GM18907 (cell line): ENCODE measurements at regions not wholly inside any gene's neighbourhood (a gene's known extent, or its start where the extent isn't known, plus 50 kb on each side); places are given as distances from the start of the nearest gene placed in this dataset.

ENCODE experiments used
- ATAC-seq: cut with Tn5 transposase; IDR thresholded peaks from one replicate; pipeline ENCODE4 v1.9.1; 2021; ENCODE audit warnings: mild to moderate bottlenecking, moderate library complexity; ENCODE audit not compliant: unreplicated experiment

- no peak for ATAC-seq
Measured at GRCh38 chr6:10060004-10060403, 354.9 kb downstream of the TFAP2A start.

GRCh38 chr6:10054672-10055071 is 360.2 kb downstream of the TFAP2A start:
- no peak for ATAC-seq

GRCh38 chr6:10051283-10051682 is 363.6 kb downstream of the TFAP2A start:
- no peak for ATAC-seq

- ATAC-seq: no peak
Measured at GRCh38 chr6:10048370-10049297, 366.2 kb downstream of the TFAP2A start.

DNA sequence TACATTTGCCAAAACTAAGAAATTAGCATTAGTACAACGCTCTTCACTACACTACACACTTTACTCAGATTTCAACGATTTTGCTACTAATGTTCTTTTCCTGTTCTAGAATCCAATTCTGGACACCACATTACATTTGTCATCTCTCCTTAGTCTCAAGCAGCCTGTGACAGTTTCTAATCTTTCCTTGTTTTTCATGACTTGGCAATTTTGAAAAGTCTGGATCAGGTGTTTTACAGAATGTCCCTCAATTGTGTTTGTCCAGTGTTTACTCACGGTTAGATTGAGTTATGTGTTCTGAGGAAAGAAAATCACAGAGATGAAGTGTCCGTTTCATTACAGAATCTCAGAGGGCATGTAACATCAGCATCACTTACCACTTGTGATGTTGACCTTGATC is 372.6 kb downstream of the TFAP2A start:
- ATAC-seq: no peak

GRCh38 chr6:10033223-10033829 is 381.5 kb downstream of the TFAP2A start:
- ATAC-seq: no peak

- no peak for ATAC-seq
Measured at GRCh38 chr6:10031617-10032016, 383.3 kb downstream of the TFAP2A start.

GRCh38 chr6:10030942-10031537 is 383.8 kb downstream of the TFAP2A start:
- ATAC-seq: peak; percentile 59

GRCh38 chr6:10028222-10028621 is 386.7 kb downstream of the TFAP2A start:
- no peak for ATAC-seq

DNA sequence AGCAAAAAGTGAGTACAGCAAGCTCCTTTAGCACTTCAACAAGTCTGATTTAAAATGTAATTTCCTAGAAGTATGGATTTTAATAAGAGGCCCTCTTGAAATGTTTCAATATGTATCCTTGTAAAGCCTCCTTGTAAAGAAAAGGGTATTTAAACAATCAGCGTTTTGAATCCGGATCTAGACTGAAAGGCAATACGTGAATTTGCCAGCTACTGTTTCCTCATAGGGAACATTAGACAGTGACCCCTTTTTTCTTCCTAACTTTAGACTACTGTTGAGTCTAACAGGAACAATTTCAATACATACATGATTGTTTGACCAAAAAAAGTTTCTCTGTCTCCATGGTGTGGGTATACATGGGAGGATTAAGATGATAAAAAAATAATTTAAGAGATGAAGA is 395.0 kb downstream of the TFAP2A start:
- ATAC-seq: no peak

- no peak for ATAC-seq
Measured at GRCh38 chr6:10014557-10014956, 400.3 kb downstream of the TFAP2A start.

GRCh38 chr6:10000551-10000950 is 414.3 kb downstream of the TFAP2A start:
- no peak for ATAC-seq

GRCh38 chr6:9999796-10000195 is 415.1 kb downstream of the TFAP2A start:
- ATAC-seq: no peak

GRCh38 chr6:9986273-9986672 is 428.6 kb downstream of the TFAP2A start:
- ATAC-seq: no peak

DNA sequence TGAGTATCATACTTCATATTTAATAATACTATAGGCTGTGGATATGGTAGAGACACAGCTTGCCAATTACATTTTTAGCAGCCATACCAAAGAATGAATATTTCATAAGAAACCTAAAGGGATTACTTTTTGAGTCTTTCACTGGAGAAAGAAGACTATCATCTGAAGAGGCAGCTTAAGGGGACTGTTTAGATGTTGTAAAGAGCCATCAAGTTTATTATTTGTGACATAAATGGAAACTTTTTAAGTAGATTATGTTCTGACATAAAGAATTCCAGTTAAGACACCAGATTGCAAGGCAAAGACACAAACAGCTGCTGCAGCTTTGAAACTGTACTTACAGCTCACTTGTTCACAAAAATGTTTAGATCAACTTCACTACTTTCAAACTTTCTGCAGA is 429.4 kb downstream of the TFAP2A start:
- no peak for ATAC-seq

GRCh38 chr6:9984607-9985006 is 430.3 kb downstream of the TFAP2A start:
- no peak for ATAC-seq

GRCh38 chr6:9983168-9983567 is 431.7 kb downstream of the TFAP2A start:
- no peak for ATAC-seq

GRCh38 chr6:9982215-9982614 is 432.7 kb downstream of the TFAP2A start:
- ATAC-seq: no peak

GRCh38 chr6:9979996-9980395 is 434.9 kb downstream of the TFAP2A start:
- ATAC-seq: no peak

DNA sequence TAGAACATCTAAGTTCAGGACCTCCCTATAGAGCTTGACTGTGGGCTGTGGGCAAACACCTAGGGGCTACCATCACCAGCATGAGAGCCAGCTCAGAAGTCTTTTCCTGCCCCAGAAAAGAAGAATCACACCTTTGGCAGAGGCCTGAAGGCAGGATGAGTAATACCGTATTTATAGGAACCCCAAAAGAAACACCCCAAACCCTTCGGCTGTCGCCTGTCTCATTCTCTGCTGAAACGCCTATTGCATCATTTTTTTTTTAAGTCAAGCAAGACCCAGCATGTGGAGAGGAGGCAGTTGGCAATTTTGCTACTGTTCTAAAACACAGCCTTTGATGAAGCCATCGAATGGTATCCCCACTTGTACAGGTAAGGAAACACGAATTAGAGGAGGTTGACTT is 436.4 kb downstream of the TFAP2A start:
- ATAC-seq: no peak

GRCh38 chr6:9977411-9977810 is 437.5 kb downstream of the TFAP2A start:
- no peak for ATAC-seq

DNA sequence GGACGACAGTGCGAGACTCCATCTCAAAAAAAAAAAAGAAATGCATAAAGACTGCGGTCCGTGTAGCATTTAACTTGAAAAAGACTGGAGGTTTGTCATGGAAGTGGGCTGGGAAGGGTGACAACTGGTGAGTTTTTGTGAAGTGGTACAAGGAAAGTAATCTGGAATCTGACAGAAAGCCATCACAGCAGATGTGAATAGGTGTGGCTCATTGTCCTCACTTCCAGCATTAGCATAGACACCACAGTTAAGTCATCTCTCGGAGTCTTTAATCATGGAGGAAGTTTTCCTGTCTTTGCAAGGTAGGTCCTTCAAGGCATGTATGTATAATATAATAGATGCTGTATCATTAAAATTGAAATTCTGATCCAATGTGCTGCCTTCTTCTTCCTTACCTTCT is 453.2 kb downstream of the TFAP2A start:
- no peak for ATAC-seq
